Activated CD8-positive, alpha-beta memory T cell treated with anti-CD3 and anti-CD28 coated beads, Interleukin-2, amount 10 ng/mL, durations not matched to agents 7 days and 5 days (primary cell): ENCODE measurements at regions not wholly inside any gene's neighbourhood (a gene's known extent, or its start where the extent isn't known, plus 50 kb on each side); places are given as distances from the start of the nearest gene placed in this dataset.

ENCODE experiments used
- ATAC-seq: fragments of 150-1000 bp; cut with Tn5 transposase; one replicate; pipeline ENCODE4 v1.10.0; 2021; ENCODE audit warnings: moderate library complexity
- CTCF ChIA-PET: fragments of 350-600 bp; sonication (Branson Sonifier 250); formaldehyde crosslinking; loops from one replicate; lab custom pipeline; 2021; ENCODE audit warnings: antibody characterized with exemption; lab: Charles Lee
- DNase-seq: peaks from one replicate; pipeline ENCODE4 v3.0.0-alpha.2; 2020
- H3K27ac Mint-ChIP-seq: one replicate; pipeline ENCODE4 v1.8.0; 2021; ENCODE audit warnings: mild to moderate bottlenecking, mixed read lengths
- H3K27me3 Mint-ChIP-seq: one replicate; pipeline ENCODE4 v1.8.0; 2021; ENCODE audit warnings: mixed read lengths
- H3K36me3 Mint-ChIP-seq: one replicate; pipeline ENCODE4 v1.8.0; 2021; ENCODE audit warnings: mild to moderate bottlenecking, mixed read lengths
- H3K4me1 Mint-ChIP-seq: one replicate; pipeline ENCODE4 v1.8.0; 2021; ENCODE audit warnings: mixed read lengths
- H3K4me3 Mint-ChIP-seq: one replicate; pipeline ENCODE4 v1.8.0; 2021; ENCODE audit warnings: mild to moderate bottlenecking, moderate library complexity, mixed read lengths
- H3K9me3 Mint-ChIP-seq: one replicate; pipeline ENCODE4 v1.8.0; 2022; ENCODE audit warnings: low read depth, mixed read lengths

DNA sequence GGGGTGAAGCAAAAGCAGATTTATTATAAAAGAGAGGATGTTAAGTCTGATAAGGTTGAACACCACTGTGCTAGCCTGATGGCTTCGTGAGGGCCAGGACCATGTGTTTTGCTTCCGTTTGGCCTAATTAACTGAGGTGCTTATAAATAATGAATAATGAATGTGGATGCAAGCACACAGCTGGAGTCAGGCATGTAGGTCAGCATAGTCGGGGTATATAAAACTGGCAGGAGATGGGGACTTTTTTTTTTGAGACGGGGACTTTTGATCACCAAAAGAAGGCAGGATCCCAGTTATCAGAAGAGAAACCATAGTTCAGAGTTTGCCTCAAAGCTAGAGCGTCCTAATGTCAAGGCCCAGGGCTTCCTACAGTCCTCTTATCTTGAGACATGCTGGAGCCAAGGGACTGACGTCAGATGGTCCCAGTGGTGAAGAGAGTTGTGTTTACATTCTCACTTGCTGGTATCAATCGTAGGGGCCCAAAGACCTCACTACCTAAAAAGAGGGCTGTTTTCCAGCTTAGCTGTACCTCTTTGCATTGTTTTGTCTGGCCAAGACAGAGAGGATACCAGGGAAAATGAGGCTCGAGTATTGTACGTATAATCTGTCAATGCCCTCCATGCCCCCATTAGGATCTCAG is 50.4 kb downstream of the RTL9 start:
- Mint-ChIP-seq H3K4me1 (peaks cover 5% of the 10 kb centered on the region), H3K4me3 (no peak overlapping the region), H3K27ac (no peak overlapping the region), H3K27me3 (peaks cover 4% of the 10 kb centered on the region), H3K9me3 (no peaks in the 10 kb centered on the region), H3K36me3 (no peaks in the 10 kb centered on the region)
- ATAC-seq, result no peak
- DNase-seq, result no peak
- CTCF ChIA-PET, result interaction anchor here (1.0 to 15.3 kb wide), 4 partner anchors 9 to 263 kb away, joined by 3 to 271 read pairs (median 5); no protein-coding TSS in a partner anchor

DNA sequence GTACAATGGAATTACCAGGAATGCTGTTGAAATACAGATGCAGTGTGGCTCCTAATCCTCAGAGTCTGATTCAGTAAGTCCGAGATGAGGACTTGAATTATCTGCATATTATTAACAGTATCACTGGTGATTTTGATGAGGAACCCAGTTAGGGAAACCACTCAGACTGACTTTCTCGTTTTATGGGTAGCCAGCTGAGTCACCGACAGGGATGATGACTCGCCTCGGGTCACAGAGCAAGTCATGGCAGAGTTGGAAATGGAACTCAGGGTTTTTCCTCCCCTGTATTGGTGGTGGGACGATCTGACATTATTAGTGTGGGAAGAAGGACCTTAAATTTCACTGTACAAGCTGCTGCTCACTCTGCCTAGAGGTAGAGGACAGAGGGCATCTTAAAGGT is 51.3 kb downstream of the RTL9 start:
- Mint-ChIP-seq H3K9me3 (no peaks in the 10 kb centered on the region), H3K27me3 (peaks cover 4% of the 10 kb centered on the region), H3K4me1 (peaks cover 11% of the 10 kb centered on the region), H3K4me3 (no peak overlapping the region), H3K36me3 (no peaks in the 10 kb centered on the region), H3K27ac (no peak overlapping the region)
- CTCF ChIA-PET, result interaction anchor here (3.3 to 15.3 kb wide), 2 partner anchors 248 to 263 kb away, joined by 21 to 271 read pairs; no protein-coding TSS in a partner anchor
- ATAC-seq, result no peak
- no peak for DNase-seq

DNA sequence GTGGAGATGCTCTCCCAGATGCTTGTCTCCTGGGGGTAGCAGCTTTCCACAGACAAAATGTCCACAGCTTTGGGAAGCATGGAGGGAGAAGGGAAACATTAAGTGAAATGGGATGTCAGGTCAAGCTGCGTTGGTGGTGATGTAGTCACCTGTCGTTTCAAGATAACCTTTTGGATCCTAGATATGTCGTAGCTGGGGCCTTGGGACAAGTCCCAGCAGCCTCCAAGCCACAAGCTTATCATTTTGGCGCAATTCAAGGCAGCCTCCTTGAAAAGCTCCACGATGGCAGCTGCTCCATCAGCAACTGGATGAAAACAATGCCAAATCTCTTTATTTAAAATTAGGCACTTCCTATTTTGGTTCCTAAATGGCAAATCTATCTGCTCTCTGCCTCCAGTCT is 52.0 kb downstream of the RTL9 start:
- Mint-ChIP-seq H3K4me3 (no peak overlapping the region), H3K27ac (no peak overlapping the region), H3K4me1 (peaks cover 14% of the 10 kb centered on the region), H3K27me3 (peaks cover 4% of the 10 kb centered on the region), H3K36me3 (no peaks in the 10 kb centered on the region), H3K9me3 (no peaks in the 10 kb centered on the region)
- CTCF ChIA-PET, result interaction anchor here (3.3 to 15.3 kb wide), 2 partner anchors 248 to 264 kb away, joined by 21 to 271 read pairs; no protein-coding TSS in a partner anchor
- ATAC-seq (no peak), DNase-seq (no peak)

DNA sequence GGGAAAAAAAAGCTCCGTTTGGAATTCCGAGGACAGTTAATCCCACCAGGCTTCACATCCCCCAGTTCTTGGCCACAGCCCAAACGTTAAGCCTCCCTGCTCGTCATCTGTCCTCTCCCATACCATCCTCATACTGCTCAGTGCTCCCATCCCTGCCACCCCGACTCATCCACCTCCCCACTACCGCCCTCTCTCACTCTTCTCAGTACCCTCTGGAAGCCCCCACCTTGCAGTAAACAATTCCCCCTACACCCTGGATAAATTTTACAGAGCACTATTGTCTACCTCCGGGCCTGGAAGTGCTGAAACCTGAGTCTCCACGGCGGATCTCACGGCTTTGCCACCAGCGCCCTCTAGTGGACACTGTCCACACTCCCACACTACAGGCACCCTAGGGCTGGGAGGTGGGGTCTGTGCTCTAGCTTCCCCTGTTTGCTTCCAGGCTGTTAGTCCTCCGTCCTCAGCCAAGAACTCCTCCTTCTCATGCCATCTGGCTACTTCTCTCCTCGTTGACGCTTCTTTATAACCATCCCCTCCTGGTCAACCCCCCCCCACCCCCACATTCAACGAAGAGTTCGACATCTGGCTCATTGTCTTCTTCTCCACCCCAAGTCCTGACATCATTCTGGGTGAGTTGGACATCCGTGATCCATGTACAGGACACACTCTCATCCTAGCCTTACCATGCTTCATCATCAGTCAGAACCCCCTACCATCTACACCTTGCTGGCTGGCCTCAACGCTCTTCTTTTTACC is 54.5 kb downstream of the RTL9 start:
- Mint-ChIP-seq H3K27ac (no peak overlapping the region), H3K4me3 (no peak overlapping the region), H3K4me1 (peaks cover 14% of the 10 kb centered on the region), H3K9me3 (no peaks in the 10 kb centered on the region), H3K27me3 (peaks cover 4% of the 10 kb centered on the region), H3K36me3 (no peaks in the 10 kb centered on the region)
- DNase-seq, result peak; percentile 67
- peak; percentile 87 for ATAC-seq
- CTCF ChIA-PET, result interaction anchor here (0.7 to 15.3 kb wide), 6 partner anchors 10 to 434 kb away, joined by 3 to 271 read pairs (median 6); no protein-coding TSS in a partner anchor

DNA sequence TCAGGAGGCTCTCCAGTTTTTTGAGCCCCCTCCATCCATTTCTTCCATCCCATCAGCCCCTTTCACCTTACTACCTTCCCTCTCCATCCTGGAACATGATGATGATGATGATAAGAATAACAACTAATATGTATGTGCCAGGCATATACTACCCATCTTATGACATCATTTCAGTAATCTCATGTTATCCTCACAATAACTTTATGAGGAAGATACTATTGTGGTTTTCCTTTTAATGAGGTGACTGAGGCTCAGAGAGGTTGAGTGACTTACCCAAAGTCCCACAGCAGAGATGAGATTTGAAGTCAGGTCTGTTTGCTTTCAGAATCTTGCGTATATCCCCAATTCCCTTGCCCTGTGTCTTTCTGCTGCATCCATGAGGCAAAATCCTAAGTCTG is 55.1 kb downstream of the RTL9 start:
- no peaks in the 10 kb centered on the region for H3K9me3 Mint-ChIP-seq
- H3K36me3 Mint-ChIP-seq, result no peaks in the 10 kb centered on the region
- no peak overlapping the region for H3K27ac Mint-ChIP-seq
- DNase-seq, result no peak
- CTCF ChIA-PET, result interaction anchor here (2.2 to 15.3 kb wide), 2 partner anchors 13 to 251 kb away, joined by 6 to 271 read pairs; no protein-coding TSS in a partner anchor
- no peak for ATAC-seq
- H3K4me3 Mint-ChIP-seq, result no peak overlapping the region
- peaks cover 4% of the 10 kb centered on the region for H3K27me3 Mint-ChIP-seq
- peaks cover 14% of the 10 kb centered on the region for H3K4me1 Mint-ChIP-seq

DNA sequence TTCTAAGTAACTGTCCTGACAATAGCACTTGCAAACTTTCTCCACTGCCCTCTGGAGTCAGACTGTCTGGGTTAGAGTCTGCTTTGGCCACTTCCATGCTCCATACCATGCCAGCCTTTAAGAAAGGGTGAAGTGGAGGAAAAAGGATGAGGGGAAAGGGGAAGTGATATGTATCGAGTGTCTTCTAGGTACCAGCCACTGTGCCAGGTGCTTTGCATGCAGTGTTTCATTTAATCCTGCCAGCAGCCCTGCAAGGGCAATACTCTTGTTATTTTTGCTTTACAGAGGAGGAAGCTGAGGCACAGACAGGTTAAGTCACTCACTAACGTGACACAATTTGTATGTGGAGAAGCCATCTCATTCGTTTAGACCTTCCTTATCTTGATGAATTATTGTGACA is 55.6 kb downstream of the RTL9 start:
- CTCF ChIA-PET, result interaction anchor here (15.3 kb wide), 1 partner anchor 252 kb away, joined by 271 read pairs; no protein-coding TSS in a partner anchor
- no peaks in the 10 kb centered on the region for H3K9me3 Mint-ChIP-seq
- no peak for ATAC-seq
- H3K36me3 Mint-ChIP-seq, result no peaks in the 10 kb centered on the region
- DNase-seq, result no peak
- H3K4me3 Mint-ChIP-seq, result no peak overlapping the region
- peaks cover 4% of the 10 kb centered on the region for H3K27me3 Mint-ChIP-seq
- H3K4me1 Mint-ChIP-seq, result peaks cover 14% of the 10 kb centered on the region
- no peak overlapping the region for H3K27ac Mint-ChIP-seq

DNA sequence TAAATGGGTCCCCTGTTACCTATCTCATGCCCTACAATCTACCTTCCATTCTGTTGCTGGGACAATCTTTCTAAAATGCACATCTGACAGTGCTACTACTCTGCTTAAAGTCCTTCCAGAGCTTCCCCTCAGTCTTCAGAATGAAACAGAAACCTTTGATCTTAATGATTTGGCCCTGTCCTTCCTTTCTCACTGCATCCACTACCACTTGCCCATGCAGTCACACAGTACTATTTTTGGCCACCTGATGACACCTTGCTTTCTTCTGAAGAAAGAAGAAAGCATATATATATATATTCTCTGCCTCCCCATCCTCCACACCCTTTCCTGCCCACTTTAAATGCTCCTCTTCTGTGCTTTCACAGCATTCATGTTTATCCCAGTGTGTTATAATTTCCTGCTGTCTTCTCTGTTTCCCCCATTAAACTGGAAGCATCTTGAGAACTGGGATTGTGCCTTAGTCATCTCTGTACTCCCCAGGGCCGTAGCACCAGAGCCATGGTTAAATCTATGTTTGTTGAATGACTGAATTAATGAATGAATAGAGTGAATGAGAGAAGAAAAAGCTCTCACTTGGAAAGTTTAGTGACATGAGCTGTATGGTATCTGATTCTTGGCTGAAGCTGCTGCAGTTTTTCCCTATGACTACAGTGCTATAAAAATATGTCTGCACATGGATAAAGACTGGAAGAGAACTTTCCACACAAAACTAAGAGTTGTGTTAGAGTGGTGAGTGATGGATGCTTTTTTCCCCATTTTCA is 56.2 kb downstream of the RTL9 start:
- Mint-ChIP-seq H3K9me3 (no peaks in the 10 kb centered on the region), H3K4me3 (no peak overlapping the region), H3K36me3 (no peaks in the 10 kb centered on the region), H3K27me3 (peaks cover 4% of the 10 kb centered on the region), H3K27ac (no peak overlapping the region), H3K4me1 (peaks cover 14% of the 10 kb centered on the region)
- DNase-seq (no peak), ATAC-seq (no peak)
- CTCF ChIA-PET, result interaction anchor here (15.3 kb wide), 1 partner anchor 253 kb away, joined by 271 read pairs; no protein-coding TSS in a partner anchor

DNA sequence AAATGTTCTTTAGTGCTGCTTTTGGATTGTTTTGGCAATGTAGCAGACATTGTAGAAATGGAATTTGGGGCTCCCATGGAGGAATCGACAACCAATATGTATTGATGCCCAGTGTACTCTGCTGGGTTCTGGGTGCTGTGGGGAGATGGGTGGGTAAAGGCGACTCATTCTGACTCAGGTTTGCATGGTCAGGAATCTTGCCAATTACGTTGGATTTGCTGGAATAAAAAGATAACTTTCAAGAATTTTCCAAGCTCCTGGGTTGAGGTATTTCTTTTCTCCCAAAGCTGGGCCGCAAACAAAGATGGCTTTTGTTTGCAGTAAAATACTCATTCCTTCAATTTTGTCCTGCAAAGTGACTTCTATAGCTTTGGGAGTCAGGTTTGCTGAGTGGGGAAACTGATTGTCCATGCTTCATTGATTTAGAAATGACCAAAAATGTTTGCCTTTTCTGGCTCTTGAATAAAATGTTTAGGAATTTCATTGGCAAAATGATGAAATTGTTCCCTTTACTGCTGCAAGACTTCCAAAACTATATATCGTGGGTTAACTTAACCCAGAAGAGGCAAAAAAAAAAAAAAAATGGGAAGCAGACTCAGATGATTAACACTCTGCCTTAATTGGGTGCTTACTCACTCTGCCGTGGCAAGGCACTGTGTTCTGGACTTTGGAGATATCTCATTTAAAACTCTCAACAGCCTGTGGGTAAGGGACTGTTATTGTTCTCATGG is 57.0 kb downstream of the RTL9 start:
- H3K4me1 Mint-ChIP-seq, result peaks cover 14% of the 10 kb centered on the region
- peaks cover 4% of the 10 kb centered on the region for H3K27me3 Mint-ChIP-seq
- ATAC-seq, result no peak
- no peak overlapping the region for H3K27ac Mint-ChIP-seq
- no peak for DNase-seq
- no peaks in the 10 kb centered on the region for H3K9me3 Mint-ChIP-seq
- CTCF ChIA-PET, result interaction anchor here (15.3 kb wide), 1 partner anchor 253 kb away, joined by 271 read pairs; no protein-coding TSS in a partner anchor
- no peak overlapping the region for H3K4me3 Mint-ChIP-seq
- no peaks in the 10 kb centered on the region for H3K36me3 Mint-ChIP-seq

DNA sequence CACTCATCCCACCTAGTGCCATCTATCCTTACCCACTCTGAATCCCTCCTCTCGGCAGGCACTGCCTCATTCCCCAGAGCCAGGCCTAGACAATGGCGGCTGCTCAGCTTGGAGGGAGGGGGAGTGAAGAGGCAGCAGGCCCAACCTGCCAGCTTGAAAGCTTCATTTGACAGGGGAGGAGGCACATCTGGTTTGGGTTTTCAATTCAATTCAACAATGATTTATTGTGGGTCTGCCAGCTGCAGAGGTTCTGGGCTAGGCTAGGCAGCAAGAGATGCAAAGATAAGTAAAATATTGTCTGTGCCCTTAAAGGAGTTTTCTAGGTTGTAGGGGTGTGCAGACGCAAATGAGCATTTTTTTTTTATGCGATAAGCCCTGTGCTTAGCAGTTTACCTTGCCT is 58.5 kb downstream of the RTL9 start:
- no peak for ATAC-seq
- no peak overlapping the region for H3K27ac Mint-ChIP-seq
- H3K9me3 Mint-ChIP-seq, result no peaks in the 10 kb centered on the region
- H3K36me3 Mint-ChIP-seq, result no peaks in the 10 kb centered on the region
- CTCF ChIA-PET, result interaction anchor here (1.9 to 15.3 kb wide), 2 partner anchors 255 to 270 kb away, joined by 4 to 271 read pairs; no protein-coding TSS in a partner anchor
- H3K27me3 Mint-ChIP-seq, result peaks cover 2% of the 10 kb centered on the region
- H3K4me1 Mint-ChIP-seq, result peaks cover 14% of the 10 kb centered on the region
- H3K4me3 Mint-ChIP-seq, result no peak overlapping the region
- DNase-seq, result no peak

DNA sequence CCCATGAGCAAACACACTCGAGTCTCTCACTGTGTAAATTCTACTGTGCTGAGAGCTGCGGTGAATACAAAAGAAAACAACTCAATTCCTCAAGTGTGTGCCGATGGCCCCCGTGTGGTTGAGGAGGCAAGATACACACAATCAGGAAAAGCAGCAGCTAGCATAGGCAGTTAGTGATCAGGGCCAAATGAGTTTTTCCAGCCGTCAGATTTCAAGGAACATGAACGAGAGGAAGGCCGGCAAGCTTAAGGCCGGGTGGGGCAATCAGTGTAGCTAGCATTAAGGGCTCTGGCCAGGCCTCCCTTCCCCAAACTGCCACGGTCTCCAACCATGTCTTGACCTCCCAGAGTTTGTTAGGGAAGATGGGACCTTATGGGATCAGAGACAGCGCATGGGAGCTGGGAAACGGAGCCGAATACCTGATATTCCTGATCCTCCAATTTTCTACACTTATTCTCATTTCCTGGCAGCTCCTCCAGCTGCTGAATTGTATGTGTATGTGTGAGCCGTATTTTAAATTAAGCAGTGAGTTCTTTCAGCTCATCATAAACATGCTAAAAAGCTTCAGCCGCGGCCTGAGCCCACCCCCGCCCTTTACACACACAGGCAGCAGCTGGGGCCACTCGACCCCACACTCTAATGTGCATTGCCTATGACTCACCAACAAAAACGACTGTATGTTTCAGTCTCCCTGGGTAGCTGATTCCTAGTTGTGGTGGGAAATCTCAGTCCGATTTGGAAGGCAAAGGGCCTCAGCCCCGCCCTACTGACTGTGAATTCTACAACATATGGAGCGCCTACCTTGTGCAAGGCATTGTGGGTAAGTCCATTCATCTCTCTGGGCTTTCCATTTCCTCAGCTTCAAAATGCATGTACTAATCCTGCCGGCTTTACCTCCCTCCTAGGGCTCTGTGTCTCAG is 59.9 kb downstream of the RTL9 start:
- Mint-ChIP-seq H3K4me3 (no peak overlapping the region), H3K36me3 (no peaks in the 10 kb centered on the region), H3K27me3 (peaks cover 2% of the 10 kb centered on the region), H3K9me3 (no peaks in the 10 kb centered on the region), H3K4me1 (peaks cover 11% of the 10 kb centered on the region), H3K27ac (no peak overlapping the region)
- DNase-seq (no peak), ATAC-seq (no peak)
- CTCF ChIA-PET, result interaction anchor here (1.2 to 2.7 kb wide), 4 partner anchors 10 to 272 kb away, joined by 3 to 16 read pairs (median 5); no protein-coding TSS in a partner anchor

DNA sequence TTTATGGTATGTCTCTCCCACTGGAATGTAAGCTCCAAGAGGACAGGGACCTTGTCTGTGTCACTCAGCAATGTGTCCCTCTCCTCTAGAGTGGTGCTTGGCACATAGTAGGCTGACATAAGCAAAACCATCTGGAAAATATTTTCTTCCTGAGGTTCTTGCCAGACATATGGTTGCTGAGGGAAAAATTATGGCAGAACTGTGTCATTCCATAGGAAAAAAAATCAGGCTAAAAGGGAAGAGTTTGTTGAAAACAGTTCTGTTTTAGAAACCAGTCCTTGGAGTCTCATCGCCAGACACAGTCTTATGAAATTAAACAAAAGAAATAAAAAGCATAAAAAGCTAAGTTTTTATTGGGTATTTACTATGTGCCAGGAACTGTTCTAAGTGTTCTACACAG is 60.9 kb downstream of the RTL9 start:
- Mint-ChIP-seq H3K4me1 (peaks cover 6% of the 10 kb centered on the region), H3K36me3 (no peaks in the 10 kb centered on the region), H3K27me3 (peaks cover 2% of the 10 kb centered on the region), H3K9me3 (no peaks in the 10 kb centered on the region), H3K27ac (no peak overlapping the region), H3K4me3 (no peak overlapping the region)
- CTCF ChIA-PET, result interaction anchor here (2.7 kb wide), 1 partner anchor 263 kb away, joined by 16 read pairs; no protein-coding TSS in a partner anchor
- ATAC-seq, result no peak
- DNase-seq, result no peak
